Occipital lobe (tissue), 1 donor: ENCODE measurements at regions not wholly inside any gene's neighbourhood (a gene's known extent, or its start where the extent isn't known, plus 50 kb on each side); places are given as distances from the start of the nearest gene placed in this dataset.

Experiments used
- DNase-seq: peaks from one replicate; lab custom pipeline; 2025; lab: John Stamatoyannopoulos, UW

DNA sequence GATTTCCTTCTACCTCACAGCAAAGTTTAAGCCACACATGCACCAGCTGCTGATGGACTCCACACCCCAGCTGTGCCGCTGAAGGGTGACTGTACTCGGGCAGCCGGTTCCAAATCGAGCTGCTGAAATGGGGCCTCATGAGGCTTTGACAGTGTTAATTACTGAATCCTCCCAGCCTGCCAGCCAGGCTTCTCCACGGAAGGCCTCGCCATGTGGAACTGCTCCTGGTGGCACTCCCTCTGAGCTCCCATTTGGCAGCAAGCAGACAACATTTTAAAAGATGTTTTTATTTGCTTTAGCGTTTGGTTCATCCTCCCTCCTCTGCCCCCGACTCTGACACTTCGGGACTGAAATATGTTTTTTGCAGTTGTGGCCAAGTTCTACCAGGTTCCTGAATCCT, 479.4 kb upstream of the MPDZ start:
- no peak for DNase-seq

DNA sequence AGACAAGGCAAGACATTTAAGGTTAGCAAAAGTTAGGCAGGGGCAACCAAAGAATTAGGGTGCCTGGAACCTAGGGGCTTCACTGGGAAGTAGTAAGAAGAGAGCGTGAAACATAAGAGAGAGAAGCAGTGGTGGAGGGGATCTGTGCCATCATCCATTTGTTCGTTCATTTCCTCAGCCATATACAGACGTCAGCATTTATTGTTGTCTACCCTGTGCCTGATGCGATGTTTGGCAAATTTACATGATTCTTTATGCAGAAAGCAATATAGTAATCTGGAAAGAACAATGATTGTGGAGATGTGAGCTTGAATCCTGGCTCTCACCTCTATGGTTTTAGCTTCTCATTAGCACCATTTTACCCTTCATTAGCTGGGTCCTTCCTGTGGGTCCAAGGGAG, 477.5 kb upstream of the MPDZ start:
- no peak for DNase-seq

DNA sequence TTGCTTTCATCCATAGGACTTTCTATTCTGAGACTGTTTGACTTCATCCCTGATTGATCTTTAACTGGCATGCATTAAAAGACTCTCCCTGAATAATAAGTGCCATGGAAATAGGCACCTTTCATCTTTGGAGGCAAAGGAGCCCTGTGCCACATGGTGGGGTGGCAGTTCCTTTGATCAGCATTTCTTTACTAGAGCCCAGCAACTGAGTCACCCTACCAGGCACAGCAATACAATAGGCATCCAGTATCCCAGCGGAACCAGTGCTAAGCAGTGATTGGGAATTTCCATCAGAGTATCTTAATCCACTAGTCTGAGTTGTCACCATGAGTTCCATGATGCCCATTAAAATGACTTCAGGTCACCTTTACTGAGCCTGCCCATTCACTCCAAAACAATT, 476.1 kb upstream of the MPDZ start:
- no peak for DNase-seq

GRCh38 chr9:13750639-13751038, 471.1 kb upstream of the MPDZ start:
- DNase-seq, result no peak

GRCh38 chr9:13750061-13750460, 470.6 kb upstream of the MPDZ start:
- DNase-seq, result no peak

- DNase-seq, result no peak
These were observed 467.4 kb upstream of the MPDZ start for GRCh38 chr9:13746876-13747275.

GRCh38 chr9:13744261-13744901, 464.9 kb upstream of the MPDZ start:
- no peak for DNase-seq

- no peak for DNase-seq
These were observed 458.4 kb upstream of the MPDZ start for GRCh38 chr9:13737885-13738284.

DNA sequence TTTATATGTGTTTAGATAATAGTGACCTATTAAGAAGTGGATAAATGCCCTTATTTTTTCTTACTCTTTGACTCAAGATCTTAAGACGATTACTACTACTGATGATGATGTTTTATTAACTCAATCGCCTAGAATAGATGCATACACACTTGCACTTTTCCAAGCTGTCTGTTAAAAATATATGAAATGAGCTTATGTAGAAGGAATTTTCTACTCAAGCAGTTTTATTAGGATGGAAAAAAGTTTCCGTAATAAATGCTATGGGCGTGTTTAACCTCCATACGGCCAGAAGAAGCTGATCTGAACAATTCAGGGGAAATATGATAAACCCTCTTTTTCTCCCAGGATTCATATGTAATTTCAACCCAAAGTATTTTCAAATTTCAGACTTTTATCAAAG, 455.7 kb upstream of the MPDZ start:
- no peak for DNase-seq

DNA sequence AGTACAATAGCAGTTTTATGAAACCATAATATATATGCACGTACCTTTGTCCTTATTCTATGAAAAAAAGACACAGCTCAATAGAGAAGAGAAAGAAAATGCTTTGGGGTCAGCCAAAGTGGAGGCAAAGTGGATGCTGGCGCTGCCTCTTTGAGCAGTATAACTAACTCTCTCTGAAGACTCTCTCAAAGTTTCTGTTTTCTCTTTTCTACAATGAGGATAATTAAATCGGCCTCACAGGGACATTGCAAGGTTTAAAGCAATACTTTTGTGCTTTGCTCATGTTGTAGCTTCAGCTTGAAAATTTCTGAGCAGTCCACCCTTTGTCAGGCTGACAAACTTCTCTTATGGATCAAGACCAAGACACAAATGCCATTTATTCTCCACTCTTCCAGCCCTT, 455.1 kb upstream of the MPDZ start:
- no peak for DNase-seq

- no peak for DNase-seq
These were observed 452.8 kb upstream of the MPDZ start for GRCh38 chr9:13732290-13732689.

- DNase-seq, result no peak
These were observed 452.1 kb upstream of the MPDZ start for GRCh38 chr9:13731637-13732036.

- no peak for DNase-seq
These were observed 450.5 kb upstream of the MPDZ start for GRCh38 chr9:13729955-13730354.

DNA sequence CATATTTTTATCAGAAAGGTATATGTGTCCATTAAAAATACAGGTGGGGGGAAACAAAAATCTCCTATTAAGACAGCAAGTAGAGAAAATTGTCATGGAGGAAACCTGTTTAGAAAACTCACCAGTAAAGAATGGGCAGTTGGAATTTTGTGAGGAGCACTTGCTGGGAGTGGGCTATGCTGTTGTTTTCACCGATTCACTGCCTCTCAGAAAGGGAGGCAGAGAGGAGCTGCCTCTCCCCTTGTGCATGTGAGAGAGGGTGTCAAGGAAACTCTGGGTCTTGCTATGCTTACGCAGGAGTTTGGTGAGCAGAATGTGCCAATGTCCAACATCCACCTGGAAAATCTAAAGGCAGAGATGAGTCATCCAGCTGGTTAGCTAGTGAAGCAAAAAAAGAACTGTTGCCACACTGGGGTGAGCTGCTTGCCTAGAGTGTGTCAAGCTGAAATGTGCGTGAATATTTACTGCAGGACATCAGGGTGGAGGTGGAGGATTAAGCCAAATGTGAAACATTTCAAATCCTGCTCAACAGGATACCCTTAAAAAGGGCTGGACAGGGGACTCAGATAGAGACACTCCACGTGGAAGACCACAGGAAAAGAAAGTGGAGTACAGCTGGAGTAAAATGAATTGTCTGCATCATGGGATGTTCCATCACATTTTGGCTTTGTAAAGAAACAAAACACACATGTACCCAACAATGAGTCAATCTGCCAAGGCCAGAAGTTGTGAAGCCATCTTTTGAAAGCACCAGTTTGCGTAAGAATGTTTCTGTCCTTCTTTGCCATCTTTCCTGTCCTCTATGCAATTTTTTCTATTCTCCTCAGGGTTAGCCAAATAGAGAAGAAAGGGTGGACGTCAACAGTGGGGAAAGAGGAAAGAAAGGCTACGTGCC, 449.7 kb upstream of the MPDZ start:
- no peak for DNase-seq

DNA sequence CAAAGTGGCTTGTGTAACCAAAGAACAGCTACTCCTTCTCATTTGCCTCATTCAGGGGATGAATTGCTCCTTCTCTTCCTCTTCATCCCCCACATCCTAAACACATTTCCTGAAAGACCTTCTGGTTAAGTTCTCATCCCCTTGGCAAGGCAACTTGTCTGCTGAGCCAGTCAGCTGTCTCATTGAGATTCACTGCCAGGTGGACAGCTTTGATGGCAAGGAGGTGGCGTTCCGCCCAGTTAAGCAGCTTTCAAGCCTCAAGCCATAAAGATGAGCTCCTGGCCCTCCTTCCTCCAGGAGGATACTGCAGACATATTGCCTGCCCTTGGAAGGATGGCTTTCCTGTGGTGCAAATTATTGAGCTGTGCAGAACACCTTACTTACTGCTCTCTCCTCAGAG, 448.6 kb upstream of the MPDZ start:
- no peak for DNase-seq

- no peak for DNase-seq
These were observed 447.3 kb upstream of the MPDZ start for GRCh38 chr9:13726746-13727145.

DNA sequence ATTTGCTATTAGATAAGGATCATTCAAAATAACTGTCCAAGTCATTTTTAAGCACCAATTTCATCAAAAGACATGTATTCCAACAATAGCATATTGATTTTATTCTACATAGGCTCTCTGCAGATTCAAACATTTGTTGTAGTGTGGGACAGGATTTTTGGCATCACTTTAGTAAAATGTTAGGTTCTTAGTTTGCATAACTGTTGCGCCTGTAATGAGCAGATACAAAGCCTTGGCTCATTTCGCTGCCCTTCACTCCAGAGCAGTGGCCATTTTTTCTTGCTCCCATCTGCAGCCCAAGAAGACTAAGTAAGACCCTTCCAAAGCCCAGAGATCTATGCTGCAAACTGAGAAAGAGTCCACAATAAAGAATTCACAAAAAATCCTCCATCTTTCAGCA, 446.0 kb upstream of the MPDZ start:
- no peak for DNase-seq

DNA sequence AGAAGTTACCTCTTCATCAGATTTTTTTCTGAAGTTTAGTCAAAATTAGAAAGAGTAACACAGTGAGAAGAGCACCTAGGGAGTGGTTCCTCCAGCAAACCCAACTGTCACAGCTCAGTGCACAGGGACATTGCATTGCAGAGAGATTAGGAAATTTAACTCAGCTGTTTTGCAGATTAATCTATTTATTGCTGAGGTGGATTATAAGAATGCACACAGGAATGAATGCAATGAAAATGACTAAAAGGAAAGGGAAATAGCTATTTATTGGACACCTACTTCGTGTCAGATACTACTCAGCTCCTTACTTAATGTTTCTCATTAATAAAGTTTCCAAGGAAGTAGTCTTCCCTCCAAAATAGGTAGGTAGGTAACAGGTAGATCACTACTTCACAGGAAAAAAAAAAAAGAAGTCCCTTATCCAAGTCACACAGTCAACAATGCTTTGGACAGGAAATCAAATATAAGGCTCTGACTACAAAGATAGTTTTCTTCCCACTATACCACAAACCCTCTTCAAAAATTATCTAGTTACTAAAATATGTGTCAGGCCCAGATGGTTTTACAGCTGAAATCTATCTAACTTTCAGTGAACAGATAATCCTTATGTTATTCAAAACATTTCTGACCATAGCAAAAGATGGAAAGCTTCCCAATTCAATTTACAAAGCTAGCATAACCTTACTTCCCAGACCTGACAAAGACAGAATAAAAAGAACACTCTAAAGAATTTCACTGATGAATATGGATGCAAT, 442.2 kb upstream of the MPDZ start:
- DNase-seq, result no peak

GRCh38 chr9:13719981-13720676, 440.6 kb upstream of the MPDZ start:
- DNase-seq, result no peak

GRCh38 chr9:13719446-13719845, 440.0 kb upstream of the MPDZ start:
- DNase-seq, result no peak

DNA sequence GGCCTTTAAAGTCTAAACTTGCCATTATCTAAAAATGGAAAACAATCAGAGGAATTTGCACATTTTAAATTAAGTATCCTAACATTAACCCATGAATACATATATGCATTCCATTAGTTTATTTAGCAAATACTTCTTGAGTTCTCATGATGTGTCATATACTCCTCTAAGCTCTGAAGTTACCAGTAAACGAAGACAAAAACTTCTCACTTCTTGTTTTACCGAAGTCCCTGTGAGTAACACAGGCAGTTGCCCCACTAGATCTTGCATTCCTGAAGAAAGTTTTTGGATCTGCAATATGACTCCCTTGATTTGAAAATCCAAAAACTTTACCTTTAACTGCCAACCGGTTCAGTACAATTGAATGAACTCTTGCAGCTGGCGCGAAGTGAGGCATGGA, 439.0 kb upstream of the MPDZ start:
- DNase-seq, result no peak

DNA sequence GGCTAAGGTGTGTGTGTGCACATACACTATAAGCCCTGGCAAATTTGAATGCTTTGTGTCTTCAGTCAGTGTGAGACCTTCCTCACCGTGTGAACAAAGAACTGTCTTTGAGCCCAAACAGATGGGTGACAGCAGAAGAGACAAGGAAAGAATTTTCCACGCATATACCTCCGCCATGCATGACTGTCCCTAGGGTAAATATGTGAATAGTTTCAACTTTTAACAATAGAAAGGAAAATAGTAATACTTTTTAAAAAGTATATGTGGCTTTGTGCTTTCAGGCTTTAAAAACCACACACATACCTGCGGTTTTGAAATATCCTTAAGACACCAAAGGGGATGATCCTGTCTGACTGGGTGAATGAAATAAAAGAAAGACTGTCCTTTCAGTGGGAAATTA, 438.6 kb upstream of the MPDZ start:
- no peak for DNase-seq
